Natural killer cell treated with Interleukin-12 subunit alpha and Interleukin-12 subunit beta and Interleukin-15 and Interleukin-18, amount 100 ng/mL, for 72 hours (primary cell): ENCODE measurements at regions not wholly inside any gene's neighbourhood (a gene's known extent, or its start where the extent isn't known, plus 50 kb on each side); places are given as distances from the start of the nearest gene placed in this dataset.

Experiments used
- ATAC-seq, 2 donors: fragments of 150-1000 bp; cut with Tn5 transposase in 1 of 2; sonication (Bioruptor Pico), chemical (Tn5 transposase) in 1 of 2; 2 replicates each; pipeline ENCODE4 v1.10.0; 2021
- DNase-seq: peaks from one replicate; pipeline ENCODE4 v3.0.0; 2022; ENCODE audit warnings: low spot score
- H3K27ac Mint-ChIP-seq, 2 donors: 1 replicate in 1 of 2; 2 replicates in 1 of 2; pipeline ENCODE4 v1.8.0; 2022; ENCODE audit warnings: mixed read lengths in 2 of 2, mild to moderate bottlenecking in 1 of 2, moderate library complexity in 1 of 2
- H3K27me3 Mint-ChIP-seq, 2 donors: 1 replicate in 1 of 2; 2 replicates in 1 of 2; pipeline ENCODE4 v1.8.0; 2022; ENCODE audit warnings: mixed read lengths in 2 of 2
- H3K36me3 Mint-ChIP-seq: one replicate; pipeline ENCODE4 v1.8.0; 2022; ENCODE audit warnings: mixed read lengths
- H3K4me1 Mint-ChIP-seq, 2 donors: 1 replicate in 1 of 2; 2 replicates in 1 of 2; pipeline ENCODE4 v1.8.0; 2022; ENCODE audit warnings: low read depth in 2 of 2, mixed read lengths in 2 of 2, mild to moderate bottlenecking in 1 of 2
- H3K4me3 Mint-ChIP-seq: one replicate; pipeline ENCODE4 v1.8.0; 2022; ENCODE audit warnings: mixed read lengths
- H3K9me3 Mint-ChIP-seq: 2 replicates; pipeline ENCODE4 v1.8.0; 2022; ENCODE audit warnings: mixed read lengths

GRCh38 chr5:125295405-125295872, 549.0 kb upstream of the ZNF608 start:
- no peaks in the 10 kb centered on the region for H3K36me3 Mint-ChIP-seq
- H3K4me3 Mint-ChIP-seq, result no peak overlapping the region
- no peak for DNase-seq
- ATAC-seq, result no peak
- no peaks in the 10 kb centered on the region for H3K27me3 Mint-ChIP-seq
- H3K27ac Mint-ChIP-seq, result no peak overlapping the region
- H3K4me1 Mint-ChIP-seq, result peaks cover 0 to 6% of the 10 kb centered on the region in 2 donors
- no peaks in the 10 kb centered on the region for H3K9me3 Mint-ChIP-seq

DNA sequence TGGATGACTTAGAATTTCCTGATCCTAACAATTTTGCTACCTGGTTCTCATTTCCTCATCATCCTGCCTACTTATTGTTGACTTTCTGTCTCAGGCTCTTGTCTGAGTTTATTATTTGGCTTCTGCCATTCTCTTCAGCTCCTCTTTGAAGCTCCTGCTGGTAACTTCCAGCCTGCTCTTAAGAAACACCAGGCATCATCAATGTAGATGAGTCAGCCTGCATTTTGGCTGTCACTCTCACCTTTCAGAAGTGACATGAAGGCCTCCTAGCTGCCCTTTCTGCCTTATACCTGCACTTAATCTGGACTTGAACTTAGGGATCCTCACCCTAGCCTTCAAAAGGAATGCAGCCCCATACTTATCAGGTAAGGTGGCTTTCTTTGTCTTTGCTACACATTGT, 551.8 kb upstream of the ZNF608 start:
- no peak for ATAC-seq
- DNase-seq, result no peak
- H3K27ac Mint-ChIP-seq, result no peak overlapping the region

GRCh38 chr5:125298746-125299379, 552.4 kb upstream of the ZNF608 start:
- Mint-ChIP-seq H3K4me3 (no peak overlapping the region), H3K27ac (no peak overlapping the region), H3K36me3 (no peaks in the 10 kb centered on the region), H3K4me1 (peaks cover 0 to 3% of the 10 kb centered on the region in 2 donors), H3K9me3 (no peaks in the 10 kb centered on the region), H3K27me3 (no peaks in the 10 kb centered on the region)
- DNase-seq (no peak), ATAC-seq (no peak)

More for the DNA sequence above, 551.8 kb upstream of the ZNF608 start:
- Mint-ChIP-seq H3K9me3 (no peaks in the 10 kb centered on the region), H3K36me3 (no peaks in the 10 kb centered on the region), H3K4me1 (peaks cover 0 to 3% of the 10 kb centered on the region in 2 donors), H3K27me3 (no peaks in the 10 kb centered on the region), H3K4me3 (no peak overlapping the region)

- Mint-ChIP-seq H3K9me3 (no peaks in the 10 kb centered on the region), H3K36me3 (no peaks in the 10 kb centered on the region), H3K4me1 (peaks cover 0 to 3% of the 10 kb centered on the region in 2 donors), H3K27me3 (no peaks in the 10 kb centered on the region), H3K4me3 (no peak overlapping the region), H3K27ac (no peak overlapping the region)
- DNase-seq (no peak), ATAC-seq (no peak)
Measured at GRCh38 chr5:125301711-125302110, 555.3 kb upstream of the ZNF608 start.

DNA sequence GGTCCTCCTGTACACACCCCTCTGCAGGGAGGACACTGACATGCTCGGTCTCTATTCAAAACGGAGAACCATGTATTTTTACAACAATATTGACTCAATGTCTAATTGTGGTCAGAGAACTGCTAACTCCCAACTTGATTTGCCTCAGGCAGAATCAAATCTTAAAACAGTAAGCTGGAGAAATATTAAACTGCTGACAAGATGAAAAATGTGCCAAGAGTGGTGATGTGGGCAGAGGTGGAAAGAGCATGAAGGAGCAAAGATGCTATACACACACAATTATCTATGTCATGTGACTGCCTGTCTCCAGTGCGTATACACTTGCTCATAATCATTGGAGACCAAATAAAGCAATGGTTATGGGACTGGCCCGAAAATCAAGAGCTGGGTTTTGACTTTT, 556.1 kb upstream of the ZNF608 start:
- Mint-ChIP-seq H3K27me3 (no peaks in the 10 kb centered on the region), H3K27ac (no peak overlapping the region), H3K9me3 (no peaks in the 10 kb centered on the region)

DNA sequence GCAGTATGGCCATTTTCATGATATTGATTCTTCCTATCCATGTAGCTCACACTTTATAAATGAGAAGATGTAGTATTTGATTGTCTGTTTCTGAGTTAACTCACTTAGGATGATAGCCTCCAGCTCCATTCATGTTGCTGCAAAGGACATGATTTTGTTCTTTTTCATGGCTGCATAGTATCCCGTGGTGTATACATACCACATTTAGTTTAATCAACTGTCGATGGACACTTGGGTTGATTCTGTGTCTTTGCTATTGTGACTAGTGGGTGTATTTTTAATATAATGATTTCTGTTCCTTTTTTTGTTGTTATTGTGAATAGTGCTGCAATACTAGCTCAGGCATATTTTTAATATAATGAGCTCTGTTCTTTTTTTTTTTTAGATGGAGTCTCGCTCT, 560.3 kb upstream of the ZNF608 start:
- no peak for ATAC-seq
- Mint-ChIP-seq H3K4me1 (no peaks in the 10 kb centered on the region), H3K27me3 (no peaks in the 10 kb centered on the region), H3K4me3 (no peak overlapping the region), H3K27ac (no peak overlapping the region), H3K9me3 (no peaks in the 10 kb centered on the region), H3K36me3 (no peaks in the 10 kb centered on the region)
- DNase-seq, result no peak

More for the DNA sequence above, 556.1 kb upstream of the ZNF608 start:
- ATAC-seq (no peak), DNase-seq (no peak)
- H3K4me1 Mint-ChIP-seq, result peaks cover 0 to 3% of the 10 kb centered on the region in 2 donors
- no peaks in the 10 kb centered on the region for H3K36me3 Mint-ChIP-seq
- no peak overlapping the region for H3K4me3 Mint-ChIP-seq

DNA sequence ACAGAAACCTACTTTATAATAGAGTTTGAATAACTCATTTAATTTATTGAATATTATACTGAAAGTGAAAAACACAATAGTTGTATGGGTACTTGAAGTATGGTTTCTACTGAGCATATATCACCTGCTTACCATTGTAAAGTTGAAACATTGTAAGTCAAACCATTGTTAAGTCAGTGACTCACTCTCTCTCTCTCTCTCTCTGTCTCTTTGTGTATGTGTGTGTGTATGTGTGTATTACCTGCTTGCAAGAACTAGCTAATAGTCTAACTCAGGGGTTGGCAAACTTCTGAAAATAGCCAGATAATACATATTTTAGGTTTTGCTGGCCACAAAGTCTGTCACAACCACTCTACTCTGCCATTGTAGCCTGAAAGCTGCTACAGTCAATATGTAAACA, 564.3 kb upstream of the ZNF608 start:
- ATAC-seq (no peak), DNase-seq (no peak)
- H3K9me3 Mint-ChIP-seq, result peaks cover 3% of the 10 kb centered on the region
- no peak overlapping the region for H3K27ac Mint-ChIP-seq
- peaks cover 4% of the 10 kb centered on the region for H3K36me3 Mint-ChIP-seq
- no peaks in the 10 kb centered on the region for H3K4me1 Mint-ChIP-seq
- H3K4me3 Mint-ChIP-seq, result no peak overlapping the region
- H3K27me3 Mint-ChIP-seq, result no peaks in the 10 kb centered on the region

- no peak for ATAC-seq
- H3K4me3 Mint-ChIP-seq, result no peak overlapping the region
- H3K27ac Mint-ChIP-seq, result no peak overlapping the region
- no peaks in the 10 kb centered on the region for H3K27me3 Mint-ChIP-seq
- H3K4me1 Mint-ChIP-seq, result no peaks in the 10 kb centered on the region
- H3K9me3 Mint-ChIP-seq, result peaks cover 3% of the 10 kb centered on the region
- H3K36me3 Mint-ChIP-seq, result peaks cover 4% of the 10 kb centered on the region
- no peak for DNase-seq
Measured at GRCh38 chr5:125311743-125312142, 565.3 kb upstream of the ZNF608 start.

GRCh38 chr5:125313555-125313954, 567.1 kb upstream of the ZNF608 start:
- Mint-ChIP-seq H3K9me3 (peaks cover 3% of the 10 kb centered on the region), H3K36me3 (peaks cover 4% of the 10 kb centered on the region), H3K27me3 (no peaks in the 10 kb centered on the region), H3K4me1 (no peaks in the 10 kb centered on the region), H3K4me3 (no peak overlapping the region), H3K27ac (no peak overlapping the region)
- ATAC-seq (no peak), DNase-seq (no peak)

GRCh38 chr5:125315306-125315705, 568.9 kb upstream of the ZNF608 start:
- peaks cover 4% of the 10 kb centered on the region for H3K36me3 Mint-ChIP-seq
- H3K9me3 Mint-ChIP-seq, result peaks cover 3% of the 10 kb centered on the region
- H3K4me3 Mint-ChIP-seq, result no peak overlapping the region
- no peak overlapping the region for H3K27ac Mint-ChIP-seq
- no peaks in the 10 kb centered on the region for H3K27me3 Mint-ChIP-seq
- ATAC-seq, result no peak
- H3K4me1 Mint-ChIP-seq, result no peaks in the 10 kb centered on the region
- DNase-seq, result no peak

DNA sequence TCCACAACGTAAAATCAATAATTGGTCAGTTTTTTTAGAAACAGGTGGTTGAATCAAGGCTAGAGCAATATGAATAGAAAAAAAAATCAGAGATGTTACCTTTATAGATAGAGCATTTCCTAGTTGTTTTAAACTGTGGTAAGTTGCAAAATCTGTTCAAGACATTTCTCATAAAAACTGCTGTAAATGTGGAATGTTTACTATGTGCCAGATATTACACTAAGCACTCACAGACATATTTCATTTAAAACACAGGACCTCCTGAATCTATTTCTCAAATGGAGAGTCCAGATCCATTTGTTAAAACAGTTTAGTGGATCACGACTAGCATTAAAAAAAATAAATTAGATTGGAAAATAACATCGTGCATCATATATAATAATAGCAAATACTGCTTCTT, 570.0 kb upstream of the ZNF608 start:
- Mint-ChIP-seq H3K4me3 (no peak overlapping the region), H3K9me3 (peaks cover 3% of the 10 kb centered on the region), H3K27me3 (no peaks in the 10 kb centered on the region), H3K4me1 (no peaks in the 10 kb centered on the region), H3K27ac (no peak overlapping the region), H3K36me3 (peaks cover 4% of the 10 kb centered on the region)
- DNase-seq (no peak), ATAC-seq (no peak)

GRCh38 chr5:125316915-125317535, 570.6 kb upstream of the ZNF608 start:
- DNase-seq, result no peak
- H3K4me3 Mint-ChIP-seq, result no peak overlapping the region
- ATAC-seq, result no peak

GRCh38 chr5:125317536-125317995, 571.1 kb upstream of the ZNF608 start:
- no peak for ATAC-seq

More at GRCh38 chr5:125316915-125317535, 570.6 kb upstream of the ZNF608 start:
- H3K4me1 Mint-ChIP-seq, result no peaks in the 10 kb centered on the region
- H3K36me3 Mint-ChIP-seq, result peaks cover 4% of the 10 kb centered on the region
- peaks cover 6% of the 10 kb centered on the region for H3K9me3 Mint-ChIP-seq
- no peaks in the 10 kb centered on the region for H3K27me3 Mint-ChIP-seq
- H3K27ac Mint-ChIP-seq, result no peak overlapping the region

GRCh38 chr5:125321654-125322053, 575.2 kb upstream of the ZNF608 start:
- H3K4me1 Mint-ChIP-seq, result no peaks in the 10 kb centered on the region
- H3K9me3 Mint-ChIP-seq, result peaks cover 3% of the 10 kb centered on the region
- no peak overlapping the region for H3K27ac Mint-ChIP-seq
- H3K27me3 Mint-ChIP-seq, result no peaks in the 10 kb centered on the region
- no peak overlapping the region for H3K4me3 Mint-ChIP-seq
- ATAC-seq (no peak), DNase-seq (no peak)
- H3K36me3 Mint-ChIP-seq, result no peaks in the 10 kb centered on the region

More at GRCh38 chr5:125317536-125317995, 571.1 kb upstream of the ZNF608 start:
- no peak for DNase-seq
- Mint-ChIP-seq H3K36me3 (peaks cover 4% of the 10 kb centered on the region), H3K4me3 (no peak overlapping the region), H3K27ac (no peak overlapping the region), H3K27me3 (no peaks in the 10 kb centered on the region), H3K4me1 (no peaks in the 10 kb centered on the region), H3K9me3 (peaks cover 6% of the 10 kb centered on the region)
